Mammary epithelial cell (primary cell): ENCODE measurements at regions not wholly inside any gene's neighbourhood (a gene's known extent, or its start where the extent isn't known, plus 50 kb on each side); places are given as distances from the start of the nearest gene placed in this dataset.

Experiments used
- EZH2 ChIP-seq: IDR thresholded peaks from 2 replicates; pipeline ENCODE4 v1.6.1; 2012; ENCODE audit warnings: low read length, inconsistent platforms, borderline replicate concordance
- TF ChIP-seq, protein P1 (sequence below), 2 donors: IDR thresholded peaks in 1 of 2; conservative IDR thresholded peaks in 1 of 2; 2 replicates each; pipeline ENCODE4 v1.5.1; 2011 to 2012; ENCODE audit warnings: inconsistent platforms in 2 of 2, low read length in 2 of 2, mild to moderate bottlenecking in 2 of 2, control low read depth in 1 of 2, low read depth in 1 of 2; ENCODE audit not compliant: insufficient read depth in 1 of 2; ENCODE audit errors: extremely low read depth in 1 of 2

GRCh38 chr4:29243851-29244250 is 1476.3 kb upstream of the PCDH7 start:
- no peak for TF ChIP-seq EZH2
- TF ChIP-seq, protein P1, sequence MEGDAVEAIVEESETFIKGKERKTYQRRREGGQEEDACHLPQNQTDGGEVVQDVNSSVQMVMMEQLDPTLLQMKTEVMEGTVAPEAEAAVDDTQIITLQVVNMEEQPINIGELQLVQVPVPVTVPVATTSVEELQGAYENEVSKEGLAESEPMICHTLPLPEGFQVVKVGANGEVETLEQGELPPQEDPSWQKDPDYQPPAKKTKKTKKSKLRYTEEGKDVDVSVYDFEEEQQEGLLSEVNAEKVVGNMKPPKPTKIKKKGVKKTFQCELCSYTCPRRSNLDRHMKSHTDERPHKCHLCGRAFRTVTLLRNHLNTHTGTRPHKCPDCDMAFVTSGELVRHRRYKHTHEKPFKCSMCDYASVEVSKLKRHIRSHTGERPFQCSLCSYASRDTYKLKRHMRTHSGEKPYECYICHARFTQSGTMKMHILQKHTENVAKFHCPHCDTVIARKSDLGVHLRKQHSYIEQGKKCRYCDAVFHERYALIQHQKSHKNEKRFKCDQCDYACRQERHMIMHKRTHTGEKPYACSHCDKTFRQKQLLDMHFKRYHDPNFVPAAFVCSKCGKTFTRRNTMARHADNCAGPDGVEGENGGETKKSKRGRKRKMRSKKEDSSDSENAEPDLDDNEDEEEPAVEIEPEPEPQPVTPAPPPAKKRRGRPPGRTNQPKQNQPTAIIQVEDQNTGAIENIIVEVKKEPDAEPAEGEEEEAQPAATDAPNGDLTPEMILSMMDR (conservative IDR thresholded peaks at IDR 0.05 in 1 of 2, IDR thresholded peaks at IDR 0.05 in 1 of 2; ENCODE audit: extremely low read depth in 1 of 2, insufficient read depth in 1 of 2, low read depth in 1 of 2, low read length in 2 of 2) = no peak
